H9 (cell line): ENCODE measurements at regions not wholly inside any gene's neighbourhood (a gene's known extent, or its start where the extent isn't known, plus 50 kb on each side); places are given as distances from the start of the nearest gene placed in this dataset.

ENCODE experiments used
- DNase-seq: peaks from one replicate; pipeline ENCODE4 v3.0.0-alpha.2; 2017
- H2AFZ ChIP-seq: one replicate; pipeline ENCODE4 v1.6.1; 2013; ENCODE audit warnings: mild to moderate bottlenecking, low read length, control low read depth, moderate library complexity
- H2AK5ac ChIP-seq: 2 replicates; pipeline ENCODE4 v1.6.1; 2013; ENCODE audit warnings: low read length, control low read depth, mixed read lengths; ENCODE audit not compliant: insufficient read length
- H2BK120ac ChIP-seq: one replicate; pipeline ENCODE4 v1.6.1; 2013; ENCODE audit warnings: low read depth, mild to moderate bottlenecking, low read length, control low read depth, inconsistent platforms; ENCODE audit not compliant: poor library complexity, severe bottlenecking
- H2BK12ac ChIP-seq: 2 replicates; pipeline ENCODE4 v1.6.1; 2013; ENCODE audit warnings: low read length, control low read depth, mixed read lengths, low read depth; ENCODE audit not compliant: insufficient read length
- H2BK15ac ChIP-seq: 2 replicates; pipeline ENCODE4 v1.6.1; 2013; ENCODE audit warnings: low read depth, low read length, control low read depth
- H2BK20ac ChIP-seq: one replicate; pipeline ENCODE4 v1.6.1; 2013; ENCODE audit warnings: low read depth, mild to moderate bottlenecking, low read length, control low read depth, inconsistent platforms; ENCODE audit not compliant: poor library complexity, severe bottlenecking
- H2BK5ac ChIP-seq: 2 replicates; pipeline ENCODE4 v1.6.1; 2013; ENCODE audit warnings: low read length, control low read depth, mixed read lengths; ENCODE audit not compliant: insufficient read length
- H3K14ac ChIP-seq: 2 replicates; pipeline ENCODE4 v1.6.1; 2013; ENCODE audit warnings: low read length, control low read depth; ENCODE audit not compliant: insufficient read depth
- H3K18ac ChIP-seq: 2 replicates; pipeline ENCODE4 v1.6.1; 2013; ENCODE audit warnings: low read depth, mild to moderate bottlenecking, mixed read lengths, low read length, control low read depth; ENCODE audit not compliant: insufficient read length
- H3K23ac ChIP-seq: 2 replicates; pipeline ENCODE4 v1.6.1; 2013; ENCODE audit warnings: low read length, control low read depth, mixed read lengths, low read depth; ENCODE audit not compliant: insufficient read length
- H3K23me2 ChIP-seq: 2 replicates; pipeline ENCODE4 v1.6.1; 2013; ENCODE audit warnings: low read depth, mild to moderate bottlenecking, mixed read lengths, low read length, control low read depth; ENCODE audit not compliant: insufficient read length, poor library complexity, severe bottlenecking
- H3K27ac ChIP-seq: 2 replicates; pipeline ENCODE4 v1.5.1; 2013; ENCODE audit warnings: low read length, control low read depth, mixed read lengths, low read depth; ENCODE audit not compliant: insufficient read length
- H3K27me3 ChIP-seq: 2 replicates; pipeline ENCODE4 v1.6.1; 2013; ENCODE audit warnings: low read length, control low read depth, inconsistent platforms; ENCODE audit not compliant: insufficient read depth
- H3K4ac ChIP-seq: 2 replicates; pipeline ENCODE4 v1.6.1; 2013; ENCODE audit warnings: low read depth, mild to moderate bottlenecking, control low read depth, inconsistent platforms, low read length, moderate library complexity
- H3K4me1 ChIP-seq: 2 replicates; pipeline ENCODE4 v1.6.1; 2013; ENCODE audit warnings: low read length, control low read depth, inconsistent platforms; ENCODE audit not compliant: insufficient read depth
- H3K4me2 ChIP-seq: 2 replicates; pipeline ENCODE4 v1.6.1; 2013; ENCODE audit warnings: low read length, control low read depth, mixed read lengths; ENCODE audit not compliant: insufficient read length, insufficient read depth
- H3K56ac ChIP-seq: 2 replicates; pipeline ENCODE4 v1.6.1; 2013; ENCODE audit warnings: low read depth, mild to moderate bottlenecking, mixed read lengths, low read length, control low read depth; ENCODE audit not compliant: insufficient read length
- H3K79me1 ChIP-seq: 2 replicates; pipeline ENCODE4 v1.6.1; 2013; ENCODE audit warnings: low read depth, mild to moderate bottlenecking, moderate library complexity, low read length, control low read depth, inconsistent platforms; ENCODE audit not compliant: insufficient read depth, poor library complexity, severe bottlenecking
- H3K79me2 ChIP-seq: 2 replicates; pipeline ENCODE4 v1.6.1; 2013; ENCODE audit warnings: low read length, control low read depth, inconsistent platforms; ENCODE audit not compliant: insufficient read depth
- H3K9ac ChIP-seq: 2 replicates; pipeline ENCODE4 v1.6.1; 2013; ENCODE audit warnings: low read length, control low read depth, mixed read lengths; ENCODE audit not compliant: insufficient read length; ENCODE audit errors: extremely low read depth
- H3K9me3 ChIP-seq: one replicate; pipeline ENCODE4 v1.6.1; 2013; ENCODE audit warnings: low read depth, low read length, inconsistent platforms; ENCODE audit not compliant: control insufficient read depth
- H3T11ph ChIP-seq: one replicate; pipeline ENCODE4 v1.6.1; 2013; ENCODE audit warnings: mild to moderate bottlenecking, low read length, control low read depth, inconsistent platforms
- H4K20me1 ChIP-seq: one replicate; pipeline ENCODE4 v1.6.1; 2013; ENCODE audit not compliant: control insufficient read depth, insufficient read length, insufficient read depth
- H4K5ac ChIP-seq: 2 replicates; pipeline ENCODE4 v1.6.1; 2013; ENCODE audit warnings: low read depth, mild to moderate bottlenecking, mixed read lengths, low read length, control low read depth; ENCODE audit not compliant: insufficient read length
- H4K8ac ChIP-seq: replicated peaks from 2 replicates; pipeline ENCODE4 v1.6.1; 2013; ENCODE audit warnings: low read length, control low read depth, mixed read lengths, low read depth; ENCODE audit not compliant: insufficient read length
- H4K91ac ChIP-seq: 2 replicates; pipeline ENCODE4 v1.6.1; 2013; ENCODE audit warnings: low read depth, mild to moderate bottlenecking, moderate library complexity, mixed read lengths, low read length, control low read depth; ENCODE audit not compliant: insufficient read length
- H3K27ac Mint-ChIP-seq, 3 experiments: 2 replicates in 2 of 3; 3 replicates in 1 of 3; pipeline ENCODE4 v1.8.0; 2020 to 2021; ENCODE audit warnings: mixed read lengths in 3 of 3, mild to moderate bottlenecking in 1 of 3, moderate library complexity in 1 of 3
- H3K27me3 Mint-ChIP-seq: 2 replicates; pipeline ENCODE4 v1.8.0; 2021; ENCODE audit warnings: low read depth, mild to moderate bottlenecking, moderate library complexity, mixed read lengths
- H3K36me3 Mint-ChIP-seq, 3 experiments: 2 replicates in 2 of 3; 3 replicates in 1 of 3; pipeline ENCODE4 v1.8.0; 2020 to 2021; ENCODE audit warnings: low read depth in 3 of 3, mixed read lengths in 3 of 3; ENCODE audit not compliant: insufficient read depth in 1 of 3
- H3K4me1 Mint-ChIP-seq, 2 experiments: 2 replicates each; pipeline ENCODE4 v1.8.0; 2020; ENCODE audit warnings: mixed read lengths in 2 of 2
- H3K4me3 Mint-ChIP-seq, 2 experiments: 2 replicates in 1 of 2; 3 replicates in 1 of 2; pipeline ENCODE4 v1.8.0; 2020 to 2021; ENCODE audit warnings: mild to moderate bottlenecking in 2 of 2, mixed read lengths in 2 of 2, moderate library complexity in 1 of 2
- H3K9me3 Mint-ChIP-seq, 2 experiments: 2 replicates in 1 of 2; 3 replicates in 1 of 2; pipeline ENCODE4 v1.8.0; 2020; ENCODE audit warnings: mild to moderate bottlenecking in 2 of 2, mixed read lengths in 2 of 2, moderate library complexity in 1 of 2
- WGBS: extraction: QIAGEN DNeasy Blood & Tissue Kit; methylation state at CpG from one replicate; pipeline ENCODE4 v1.1.7; 2013; ENCODE audit warnings: missing lambda C conversion rate, low lambda C conversion rate, mixed read lengths; ENCODE audit not compliant: insufficient read length; ENCODE audit errors: extremely low coverage; 5-methylcytosine and 5-hydroxymethylcytosine counted together
- TF ChIP-seq, protein P1 (sequence below): fragments of 200-600 bp; sonication (generic); conservative IDR thresholded peaks from 3 replicates; pipeline ENCODE4 v1.8.0; 2021; ENCODE audit warnings: antibody characterized with exemption, mild to moderate bottlenecking

DNA sequence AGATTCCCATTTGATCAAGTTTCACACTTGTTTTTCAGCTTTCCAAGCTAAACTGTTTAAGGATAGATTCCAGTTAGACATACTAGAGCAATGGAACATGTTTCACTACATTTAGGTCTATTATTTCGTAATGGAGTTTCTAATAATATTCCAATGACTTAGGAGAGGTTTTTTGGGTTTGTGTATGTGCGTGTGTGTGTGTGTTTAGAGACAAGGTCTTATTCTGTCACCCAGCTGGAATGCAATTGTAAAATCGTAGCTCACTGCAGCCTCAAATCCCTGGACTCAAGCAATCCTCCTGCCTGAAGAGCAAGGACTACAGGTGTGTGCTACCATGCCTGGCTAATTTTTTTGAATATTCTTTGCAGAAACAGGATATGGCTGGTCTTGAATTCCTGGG, 426.3 kb downstream of the ZFHX3 start:
- Histone ChIP-seq H3K79me1 (peaks cover 3% of the 10 kb centered on the region), H2AFZ (no peak overlapping the region), H3K9ac (no peak overlapping the region), H2BK12ac (no peak overlapping the region), H3K4ac (no peak overlapping the region), H2BK120ac (no peak overlapping the region), H3K23me2 (no peaks in the 10 kb centered on the region), H4K8ac (no peak overlapping the region), H3K18ac (no peak overlapping the region), H3K56ac (no peak overlapping the region), H3K27me3 (no peaks in the 10 kb centered on the region; the same call in 1 of the 2 replicates), H4K5ac (no peak overlapping the region), H2AK5ac (no peak overlapping the region), H3K23ac (no peak overlapping the region), H3K9me3 (no peaks in the 10 kb centered on the region), H3K79me2 (peaks cover 5% of the 10 kb centered on the region; the same call in 1 of the 2 replicates), H2BK15ac (no peak overlapping the region), H3K14ac (no peak overlapping the region), H2BK5ac (no peak overlapping the region), H3K4me2 (no peak overlapping the region), H3K4me1 (no peaks in the 10 kb centered on the region), H3T11ph (no peak overlapping the region), H3K27ac (no peak overlapping the region), H2BK20ac (no peak overlapping the region), H4K20me1 (no peaks in the 10 kb centered on the region), H4K91ac (no peak overlapping the region)
- H3K4me1 Mint-ChIP-seq: peaks cover 10 to 18% of the 10 kb centered on the region in 2 experiments
- peaks cover 10 to 17% (median 15%) of the 10 kb centered on the region in 3 experiments; a peak in 6 of 7 replicates for H3K36me3 Mint-ChIP-seq
- no peak overlapping the region for H3K27ac Mint-ChIP-seq
- TF ChIP-seq, protein P1, sequence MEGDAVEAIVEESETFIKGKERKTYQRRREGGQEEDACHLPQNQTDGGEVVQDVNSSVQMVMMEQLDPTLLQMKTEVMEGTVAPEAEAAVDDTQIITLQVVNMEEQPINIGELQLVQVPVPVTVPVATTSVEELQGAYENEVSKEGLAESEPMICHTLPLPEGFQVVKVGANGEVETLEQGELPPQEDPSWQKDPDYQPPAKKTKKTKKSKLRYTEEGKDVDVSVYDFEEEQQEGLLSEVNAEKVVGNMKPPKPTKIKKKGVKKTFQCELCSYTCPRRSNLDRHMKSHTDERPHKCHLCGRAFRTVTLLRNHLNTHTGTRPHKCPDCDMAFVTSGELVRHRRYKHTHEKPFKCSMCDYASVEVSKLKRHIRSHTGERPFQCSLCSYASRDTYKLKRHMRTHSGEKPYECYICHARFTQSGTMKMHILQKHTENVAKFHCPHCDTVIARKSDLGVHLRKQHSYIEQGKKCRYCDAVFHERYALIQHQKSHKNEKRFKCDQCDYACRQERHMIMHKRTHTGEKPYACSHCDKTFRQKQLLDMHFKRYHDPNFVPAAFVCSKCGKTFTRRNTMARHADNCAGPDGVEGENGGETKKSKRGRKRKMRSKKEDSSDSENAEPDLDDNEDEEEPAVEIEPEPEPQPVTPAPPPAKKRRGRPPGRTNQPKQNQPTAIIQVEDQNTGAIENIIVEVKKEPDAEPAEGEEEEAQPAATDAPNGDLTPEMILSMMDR: no peak
- DNase-seq: no peak
- no peaks in the 10 kb centered on the region for H3K27me3 Mint-ChIP-seq
- peaks cover 0 to under 1% of the 10 kb centered on the region in 2 experiments; a peak in 3 of 5 replicates for H3K9me3 Mint-ChIP-seq
- H3K4me3 Mint-ChIP-seq: no peak overlapping the region
- no CpG with 5 or more reads among the region's 3 CpGs for WGBS
